ENCODE measurements at regions not wholly inside any gene's neighbourhood (a gene's known extent, or its start where the extent isn't known, plus 50 kb on each side); places are given as distances from the start of the nearest gene placed in this dataset.

GRCh38 chr12:67141296-67142018 lies 127.7 kb upstream of the CAND1 start:
- Histone ChIP-seq H3K36me3 (ENCODE audit: control insufficient read depth, insufficient read depth, low read length) (no peaks in the 10 kb centered on the region), H3K4me3 (ENCODE audit: low read depth, low read length) (no peak overlapping the region)

DNA sequence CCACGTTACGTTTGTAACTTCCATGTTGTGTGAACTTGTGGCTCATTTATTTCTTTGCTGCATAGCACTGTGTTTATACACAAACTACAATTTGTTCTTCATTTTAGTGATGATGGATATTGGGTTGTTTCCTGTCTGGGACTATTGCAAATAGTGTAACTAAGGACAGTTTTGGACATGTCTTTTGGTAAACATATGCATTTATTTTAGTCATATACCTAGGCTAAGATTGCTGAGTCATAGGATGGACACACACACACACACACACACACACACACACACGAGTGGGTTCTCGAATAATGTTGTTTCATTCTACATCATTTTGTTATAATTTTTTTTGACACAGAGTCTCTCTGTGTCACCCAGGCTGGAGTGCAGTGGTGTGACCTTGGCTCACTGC lies 123.5 kb upstream of the CAND1 start:
- H3K4me3 ChIP-seq (ENCODE audit: low read depth, low read length) = no peak overlapping the region
- no peaks in the 10 kb centered on the region for H3K27me3 ChIP-seq (ENCODE audit: control insufficient read depth, insufficient read depth, low read length)
- no peaks in the 10 kb centered on the region for H3K36me3 ChIP-seq (ENCODE audit: control insufficient read depth, insufficient read depth, low read length)
- H3K9me3 ChIP-seq (ENCODE audit: control insufficient read depth, insufficient read depth, low read length) = no peaks in the 10 kb centered on the region
- no peaks in the 10 kb centered on the region for H3K4me1 ChIP-seq (ENCODE audit: control insufficient read depth, insufficient read depth, low read length)
- H3K9ac ChIP-seq (ENCODE audit: low read depth, low read length) = no peak overlapping the region

More at GRCh38 chr12:67141296-67142018, 127.7 kb upstream of the CAND1 start:
- Histone ChIP-seq H3K27me3 (ENCODE audit: control insufficient read depth, insufficient read depth, low read length) (no peaks in the 10 kb centered on the region), H3K9me3 (ENCODE audit: control insufficient read depth, insufficient read depth, low read length) (no peaks in the 10 kb centered on the region), H3K4me1 (ENCODE audit: control insufficient read depth, insufficient read depth, low read length) (no peaks in the 10 kb centered on the region), H3K9ac (ENCODE audit: low read depth, low read length) (no peak overlapping the region)

- Histone ChIP-seq H3K9ac (ENCODE audit: low read depth, low read length) (no peak overlapping the region), H3K36me3 (ENCODE audit: control insufficient read depth, insufficient read depth, low read length) (no peaks in the 10 kb centered on the region), H3K4me3 (ENCODE audit: low read depth, low read length) (no peak overlapping the region), H3K9me3 (ENCODE audit: control insufficient read depth, insufficient read depth, low read length) (no peaks in the 10 kb centered on the region), H3K4me1 (ENCODE audit: control insufficient read depth, insufficient read depth, low read length) (no peaks in the 10 kb centered on the region), H3K27me3 (ENCODE audit: control insufficient read depth, insufficient read depth, low read length) (no peaks in the 10 kb centered on the region)
Measured at GRCh38 chr12:67147030-67147429, 122.1 kb upstream of the CAND1 start.

DNA sequence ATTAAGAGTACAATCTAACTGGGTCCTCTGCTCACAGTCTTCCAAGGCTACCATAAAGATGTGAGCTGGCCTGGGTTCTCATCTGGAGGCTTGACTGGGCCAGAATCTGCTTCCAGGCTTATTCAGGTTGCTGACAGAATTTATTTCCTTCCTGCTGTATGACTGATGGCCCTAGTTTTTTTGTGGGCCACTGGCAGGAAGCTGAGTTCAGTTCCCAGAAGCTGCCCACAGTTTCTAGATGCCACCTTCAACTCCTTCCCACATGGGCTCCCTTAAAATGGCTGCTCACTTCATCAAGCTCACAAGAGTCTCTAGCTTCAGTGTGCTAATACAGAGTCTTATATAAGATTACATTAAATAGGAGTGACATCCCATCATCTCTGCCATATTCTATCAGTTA lies 121.7 kb upstream of the CAND1 start:
- H3K9me3 ChIP-seq (ENCODE audit: control insufficient read depth, insufficient read depth, low read length) = no peaks in the 10 kb centered on the region
- H3K4me3 ChIP-seq (ENCODE audit: low read depth, low read length) = no peak overlapping the region
- no peaks in the 10 kb centered on the region for H3K36me3 ChIP-seq (ENCODE audit: control insufficient read depth, insufficient read depth, low read length)
- H3K27me3 ChIP-seq (ENCODE audit: control insufficient read depth, insufficient read depth, low read length) = no peaks in the 10 kb centered on the region
- no peaks in the 10 kb centered on the region for H3K4me1 ChIP-seq (ENCODE audit: control insufficient read depth, insufficient read depth, low read length)
- no peak overlapping the region for H3K9ac ChIP-seq (ENCODE audit: low read depth, low read length)

- H3K4me1 ChIP-seq (ENCODE audit: control insufficient read depth, insufficient read depth, low read length) = no peaks in the 10 kb centered on the region
- H3K36me3 ChIP-seq (ENCODE audit: control insufficient read depth, insufficient read depth, low read length) = no peaks in the 10 kb centered on the region
- no peak overlapping the region for H3K4me3 ChIP-seq (ENCODE audit: low read depth, low read length)
- H3K9ac ChIP-seq (ENCODE audit: low read depth, low read length) = no peak overlapping the region
- H3K27me3 ChIP-seq (ENCODE audit: control insufficient read depth, insufficient read depth, low read length) = no peaks in the 10 kb centered on the region
- no peaks in the 10 kb centered on the region for H3K9me3 ChIP-seq (ENCODE audit: control insufficient read depth, insufficient read depth, low read length)
Measured at GRCh38 chr12:67148265-67148664, 120.9 kb upstream of the CAND1 start.

DNA sequence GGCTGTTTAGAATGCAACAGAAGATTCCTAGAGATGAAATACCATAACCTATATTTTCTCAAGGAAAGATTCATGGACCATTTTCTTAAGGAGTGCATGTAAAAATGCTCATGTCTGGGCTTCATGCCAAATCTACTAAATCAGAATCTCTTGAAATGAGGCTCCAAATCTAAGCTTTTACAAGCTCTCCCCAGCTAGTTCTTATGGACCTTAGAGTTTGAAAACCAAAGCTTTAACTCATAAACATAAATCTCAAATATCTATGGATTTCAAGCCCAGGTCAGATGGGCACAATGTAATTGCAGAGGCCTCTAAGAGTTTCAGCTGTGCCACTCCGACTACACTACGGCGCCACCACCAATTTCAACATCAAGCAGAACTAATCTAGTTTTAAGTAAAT lies 117.3 kb upstream of the CAND1 start:
- Histone ChIP-seq H3K4me3 (ENCODE audit: low read depth, low read length) (no peak overlapping the region), H3K36me3 (ENCODE audit: control insufficient read depth, insufficient read depth, low read length) (no peaks in the 10 kb centered on the region), H3K9ac (ENCODE audit: low read depth, low read length) (no peak overlapping the region), H3K27me3 (ENCODE audit: control insufficient read depth, insufficient read depth, low read length) (no peaks in the 10 kb centered on the region), H3K9me3 (ENCODE audit: control insufficient read depth, insufficient read depth, low read length) (no peaks in the 10 kb centered on the region), H3K4me1 (ENCODE audit: control insufficient read depth, insufficient read depth, low read length) (no peaks in the 10 kb centered on the region)

- Histone ChIP-seq H3K36me3 (ENCODE audit: control insufficient read depth, insufficient read depth, low read length) (no peaks in the 10 kb centered on the region), H3K9me3 (ENCODE audit: control insufficient read depth, insufficient read depth, low read length) (no peaks in the 10 kb centered on the region), H3K9ac (ENCODE audit: low read depth, low read length) (no peak overlapping the region), H3K4me3 (ENCODE audit: low read depth, low read length) (no peak overlapping the region), H3K4me1 (ENCODE audit: control insufficient read depth, insufficient read depth, low read length) (no peaks in the 10 kb centered on the region), H3K27me3 (ENCODE audit: control insufficient read depth, insufficient read depth, low read length) (no peaks in the 10 kb centered on the region)
Measured at GRCh38 chr12:67152451-67152850, 116.7 kb upstream of the CAND1 start.

- Histone ChIP-seq H3K36me3 (ENCODE audit: control insufficient read depth, insufficient read depth, low read length) (no peaks in the 10 kb centered on the region), H3K27me3 (ENCODE audit: control insufficient read depth, insufficient read depth, low read length) (no peaks in the 10 kb centered on the region), H3K4me3 (ENCODE audit: low read depth, low read length) (no peak overlapping the region), H3K9me3 (ENCODE audit: control insufficient read depth, insufficient read depth, low read length) (no peaks in the 10 kb centered on the region), H3K4me1 (ENCODE audit: control insufficient read depth, insufficient read depth, low read length) (no peaks in the 10 kb centered on the region), H3K9ac (ENCODE audit: low read depth, low read length) (no peak overlapping the region)
Measured at GRCh38 chr12:67154901-67155300, 114.3 kb upstream of the CAND1 start.

- Histone ChIP-seq H3K36me3 (ENCODE audit: control insufficient read depth, insufficient read depth, low read length) (no peaks in the 10 kb centered on the region), H3K4me3 (ENCODE audit: low read depth, low read length) (no peak overlapping the region), H3K4me1 (ENCODE audit: control insufficient read depth, insufficient read depth, low read length) (no peaks in the 10 kb centered on the region), H3K27me3 (ENCODE audit: control insufficient read depth, insufficient read depth, low read length) (no peaks in the 10 kb centered on the region), H3K9ac (ENCODE audit: low read depth, low read length) (no peak overlapping the region), H3K9me3 (ENCODE audit: control insufficient read depth, insufficient read depth, low read length) (no peaks in the 10 kb centered on the region)
Measured at GRCh38 chr12:67155863-67156262, 113.3 kb upstream of the CAND1 start.

DNA sequence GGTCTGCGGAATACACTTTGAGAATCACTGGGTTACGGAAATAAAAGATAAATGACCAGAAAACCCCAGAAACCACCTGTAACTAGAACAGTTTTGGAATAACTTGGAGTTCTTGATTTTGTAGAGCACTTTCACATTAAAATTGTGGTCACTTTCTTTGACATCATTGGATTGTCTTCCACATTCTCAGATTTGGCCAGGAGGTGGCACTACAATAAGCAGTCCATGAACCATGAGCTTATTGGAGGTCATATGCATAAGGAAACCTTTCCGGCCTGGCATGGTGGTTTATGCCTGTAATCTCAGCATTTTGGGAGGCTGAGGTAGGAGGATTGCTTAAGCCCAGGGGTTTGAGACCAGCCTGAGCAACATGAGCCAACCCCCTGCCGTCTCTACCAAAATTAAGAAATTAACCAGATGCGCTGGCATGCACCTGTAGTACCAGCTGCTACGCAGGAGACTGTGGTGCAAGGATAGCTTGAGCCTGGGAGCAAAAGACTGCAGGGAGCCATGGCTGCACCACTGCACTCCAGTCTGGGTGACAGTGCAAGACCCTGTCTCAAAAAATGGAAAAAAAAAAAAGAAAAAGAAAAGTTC lies 107.7 kb upstream of the CAND1 start:
- Histone ChIP-seq H3K9ac (ENCODE audit: low read depth, low read length) (no peak overlapping the region), H3K9me3 (ENCODE audit: control insufficient read depth, insufficient read depth, low read length) (no peaks in the 10 kb centered on the region), H3K27me3 (ENCODE audit: control insufficient read depth, insufficient read depth, low read length) (no peaks in the 10 kb centered on the region), H3K36me3 (ENCODE audit: control insufficient read depth, insufficient read depth, low read length) (no peaks in the 10 kb centered on the region), H3K4me1 (ENCODE audit: control insufficient read depth, insufficient read depth, low read length) (no peaks in the 10 kb centered on the region), H3K4me3 (ENCODE audit: low read depth, low read length) (no peak overlapping the region)

- Histone ChIP-seq H3K9me3 (ENCODE audit: control insufficient read depth, insufficient read depth, low read length) (no peaks in the 10 kb centered on the region), H3K36me3 (ENCODE audit: control insufficient read depth, insufficient read depth, low read length) (no peaks in the 10 kb centered on the region), H3K27me3 (ENCODE audit: control insufficient read depth, insufficient read depth, low read length) (no peaks in the 10 kb centered on the region), H3K4me3 (ENCODE audit: low read depth, low read length) (no peak overlapping the region), H3K4me1 (ENCODE audit: control insufficient read depth, insufficient read depth, low read length) (no peaks in the 10 kb centered on the region), H3K9ac (ENCODE audit: low read depth, low read length) (no peak overlapping the region)
Measured at GRCh38 chr12:67173258-67173657, 95.9 kb upstream of the CAND1 start.

DNA sequence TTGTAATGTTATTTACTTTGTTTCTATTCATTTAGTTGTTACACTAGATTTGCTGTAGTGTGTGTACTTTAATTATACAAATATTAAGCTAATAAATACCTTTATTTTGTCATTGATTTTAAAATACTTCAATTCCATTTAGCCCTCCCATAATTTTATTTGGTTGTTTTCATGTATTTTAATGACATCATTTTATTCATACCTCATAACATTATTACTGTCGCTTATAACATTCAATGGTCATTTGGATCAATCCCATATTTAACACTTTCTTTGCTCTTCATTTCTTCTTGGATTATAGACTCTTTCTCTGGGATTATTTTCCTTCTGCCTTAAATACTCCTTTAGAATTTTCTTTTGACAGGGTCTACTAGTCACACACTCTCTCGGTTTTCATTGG lies 86.6 kb upstream of the CAND1 start:
- Histone ChIP-seq H3K4me3 (ENCODE audit: low read depth, low read length) (no peak overlapping the region), H3K4me1 (ENCODE audit: control insufficient read depth, insufficient read depth, low read length) (no peaks in the 10 kb centered on the region), H3K9me3 (ENCODE audit: control insufficient read depth, insufficient read depth, low read length) (no peaks in the 10 kb centered on the region), H3K36me3 (ENCODE audit: control insufficient read depth, insufficient read depth, low read length) (no peaks in the 10 kb centered on the region), H3K27me3 (ENCODE audit: control insufficient read depth, insufficient read depth, low read length) (no peaks in the 10 kb centered on the region), H3K9ac (ENCODE audit: low read depth, low read length) (no peak overlapping the region)
